ENCODE measurements at regions not wholly inside any gene's neighbourhood (a gene's known extent, or its start where the extent isn't known, plus 50 kb on each side); places are given as distances from the start of the nearest gene placed in this dataset.

DNA sequence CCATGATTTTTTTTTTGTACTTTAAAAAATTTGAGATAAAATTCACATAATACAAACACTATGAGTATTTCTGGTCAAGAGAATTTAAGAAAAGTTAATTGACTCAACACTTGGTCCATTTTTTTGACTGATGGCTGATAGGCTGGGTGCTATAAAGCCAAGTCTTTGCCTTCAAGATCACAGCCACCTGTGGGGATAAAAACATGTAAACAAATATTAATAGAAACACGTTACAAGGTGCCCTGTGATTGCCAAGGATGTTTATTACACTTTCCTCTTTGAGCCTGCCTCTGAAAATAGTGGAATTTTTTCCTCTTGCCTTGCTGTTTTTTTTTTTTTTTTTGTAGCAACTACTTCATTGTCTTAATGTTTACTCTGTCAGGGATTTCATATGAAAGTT is 63.3 kb downstream of the FHIP1A start:
- TF ChIP-seq, protein P1, sequence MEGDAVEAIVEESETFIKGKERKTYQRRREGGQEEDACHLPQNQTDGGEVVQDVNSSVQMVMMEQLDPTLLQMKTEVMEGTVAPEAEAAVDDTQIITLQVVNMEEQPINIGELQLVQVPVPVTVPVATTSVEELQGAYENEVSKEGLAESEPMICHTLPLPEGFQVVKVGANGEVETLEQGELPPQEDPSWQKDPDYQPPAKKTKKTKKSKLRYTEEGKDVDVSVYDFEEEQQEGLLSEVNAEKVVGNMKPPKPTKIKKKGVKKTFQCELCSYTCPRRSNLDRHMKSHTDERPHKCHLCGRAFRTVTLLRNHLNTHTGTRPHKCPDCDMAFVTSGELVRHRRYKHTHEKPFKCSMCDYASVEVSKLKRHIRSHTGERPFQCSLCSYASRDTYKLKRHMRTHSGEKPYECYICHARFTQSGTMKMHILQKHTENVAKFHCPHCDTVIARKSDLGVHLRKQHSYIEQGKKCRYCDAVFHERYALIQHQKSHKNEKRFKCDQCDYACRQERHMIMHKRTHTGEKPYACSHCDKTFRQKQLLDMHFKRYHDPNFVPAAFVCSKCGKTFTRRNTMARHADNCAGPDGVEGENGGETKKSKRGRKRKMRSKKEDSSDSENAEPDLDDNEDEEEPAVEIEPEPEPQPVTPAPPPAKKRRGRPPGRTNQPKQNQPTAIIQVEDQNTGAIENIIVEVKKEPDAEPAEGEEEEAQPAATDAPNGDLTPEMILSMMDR (IDR thresholded peaks at IDR 0.05): no peak
- TF ChIP-seq, protein P2, sequence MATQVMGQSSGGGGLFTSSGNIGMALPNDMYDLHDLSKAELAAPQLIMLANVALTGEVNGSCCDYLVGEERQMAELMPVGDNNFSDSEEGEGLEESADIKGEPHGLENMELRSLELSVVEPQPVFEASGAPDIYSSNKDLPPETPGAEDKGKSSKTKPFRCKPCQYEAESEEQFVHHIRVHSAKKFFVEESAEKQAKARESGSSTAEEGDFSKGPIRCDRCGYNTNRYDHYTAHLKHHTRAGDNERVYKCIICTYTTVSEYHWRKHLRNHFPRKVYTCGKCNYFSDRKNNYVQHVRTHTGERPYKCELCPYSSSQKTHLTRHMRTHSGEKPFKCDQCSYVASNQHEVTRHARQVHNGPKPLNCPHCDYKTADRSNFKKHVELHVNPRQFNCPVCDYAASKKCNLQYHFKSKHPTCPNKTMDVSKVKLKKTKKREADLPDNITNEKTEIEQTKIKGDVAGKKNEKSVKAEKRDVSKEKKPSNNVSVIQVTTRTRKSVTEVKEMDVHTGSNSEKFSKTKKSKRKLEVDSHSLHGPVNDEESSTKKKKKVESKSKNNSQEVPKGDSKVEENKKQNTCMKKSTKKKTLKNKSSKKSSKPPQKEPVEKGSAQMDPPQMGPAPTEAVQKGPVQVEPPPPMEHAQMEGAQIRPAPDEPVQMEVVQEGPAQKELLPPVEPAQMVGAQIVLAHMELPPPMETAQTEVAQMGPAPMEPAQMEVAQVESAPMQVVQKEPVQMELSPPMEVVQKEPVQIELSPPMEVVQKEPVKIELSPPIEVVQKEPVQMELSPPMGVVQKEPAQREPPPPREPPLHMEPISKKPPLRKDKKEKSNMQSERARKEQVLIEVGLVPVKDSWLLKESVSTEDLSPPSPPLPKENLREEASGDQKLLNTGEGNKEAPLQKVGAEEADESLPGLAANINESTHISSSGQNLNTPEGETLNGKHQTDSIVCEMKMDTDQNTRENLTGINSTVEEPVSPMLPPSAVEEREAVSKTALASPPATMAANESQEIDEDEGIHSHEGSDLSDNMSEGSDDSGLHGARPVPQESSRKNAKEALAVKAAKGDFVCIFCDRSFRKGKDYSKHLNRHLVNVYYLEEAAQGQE (IDR thresholded peaks at IDR 0.05; ENCODE audit: insufficient read depth in 1 of 2, low read depth in 2 of 2, low read length in 1 of 2): no peak
- TF ChIP-seq SIN3A (IDR thresholded peaks at IDR 0.05; ENCODE audit: borderline replicate concordance, insufficient read depth, low read depth, low read length) (no peak), POLR2AphosphoS5 (IDR thresholded peaks at IDR 0.05; ENCODE audit: low read depth, low read length) (no peak)
- no peaks in the 10 kb centered on the region for H3K27me3 ChIP-seq (ENCODE audit: control insufficient read depth, insufficient read depth, low read length)
- POLR2A ChIA-PET: no interaction called here
- no peak overlapping the region for H3K27ac ChIP-seq (ENCODE audit: low read length)
- BruUV-seq (replicated peaks): no TSS peak
- no peaks in the 10 kb centered on the region for H3K36me3 ChIP-seq (ENCODE audit: control insufficient read depth, insufficient read depth, low read length)
- intact Hi-C loops (cut with micrococcal nuclease; ENCODE audit: unreplicated experiment): no loop called here
- DNase-seq (ENCODE audit: low read depth, low spot score): no peak
- no peak overlapping the region for H3K4me3 ChIP-seq (ENCODE audit: low read depth in 2 of 2, low read length in 2 of 2)
- ATAC-seq: no peak
- no peaks in the 10 kb centered on the region for H3K4me1 ChIP-seq (ENCODE audit: control insufficient read depth, insufficient read depth, low read length)
- CTCF ChIA-PET: no interaction called here
- in situ Hi-C loops (cut with HindIII; ENCODE audit: low pct_unique_long_range_greater_than_20kb, low sequenced_read_pairs): no loop called here
- no peaks in the 10 kb centered on the region for H3K9me3 ChIP-seq (ENCODE audit: control insufficient read depth, insufficient read depth, low read depth, low read length)

DNA sequence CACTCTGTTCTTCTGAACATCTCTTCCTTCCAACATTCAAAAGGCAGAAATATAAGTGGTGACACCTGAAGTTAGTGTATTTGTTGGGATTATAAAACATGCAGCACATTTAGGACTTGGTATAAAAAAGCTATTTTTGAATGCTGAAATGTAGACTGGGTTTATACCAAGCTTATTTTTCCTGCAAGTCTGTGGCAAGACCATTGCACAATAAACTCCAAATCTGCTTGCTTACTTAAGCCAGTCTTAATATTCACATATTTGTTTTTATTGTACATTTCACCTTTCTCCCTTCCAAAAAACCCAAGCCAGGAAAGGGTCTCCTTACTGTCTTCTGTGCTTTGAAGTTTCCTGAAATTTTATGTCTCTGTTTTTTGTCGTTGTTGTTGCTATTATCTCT is 63.7 kb downstream of the FHIP1A start:
- in situ Hi-C loops (cut with HindIII; ENCODE audit: low pct_unique_long_range_greater_than_20kb, low sequenced_read_pairs) (no loop called here), intact Hi-C loops (cut with micrococcal nuclease; ENCODE audit: unreplicated experiment) (no loop called here)
- TF ChIP-seq, protein P1 (IDR thresholded peaks at IDR 0.05): no peak
- TF ChIP-seq POLR2AphosphoS5 (IDR thresholded peaks at IDR 0.05; ENCODE audit: low read depth, low read length) (no peak), TCF7L2 (IDR thresholded peaks at IDR 0.05; ENCODE audit: low read depth, low read length) (no peak)
- ATAC-seq (no peak), DNase-seq (ENCODE audit: low read depth, low spot score) (no peak)
- H3K4me3 ChIP-seq (ENCODE audit: low read depth in 2 of 2, low read length in 2 of 2): no peak overlapping the region
- ChIA-PET POLR2A (no interaction called here), CTCF (no interaction called here)
- no peaks in the 10 kb centered on the region for H3K4me1 ChIP-seq (ENCODE audit: control insufficient read depth, insufficient read depth, low read length)
- no peak overlapping the region for H3K27ac ChIP-seq (ENCODE audit: low read length)
- no TSS peak for BruUV-seq (replicated peaks)
- H3K27me3 ChIP-seq (ENCODE audit: control insufficient read depth, insufficient read depth, low read length): no peaks in the 10 kb centered on the region
- H3K9me3 ChIP-seq (ENCODE audit: control insufficient read depth, insufficient read depth, low read depth, low read length): no peaks in the 10 kb centered on the region
- H3K36me3 ChIP-seq (ENCODE audit: control insufficient read depth, insufficient read depth, low read length): no peaks in the 10 kb centered on the region
